CD4-positive, CD25-positive, alpha-beta regulatory T cell (primary cell): ENCODE measurements at regions not wholly inside any gene's neighbourhood (a gene's known extent, or its start where the extent isn't known, plus 50 kb on each side); places are given as distances from the start of the nearest gene placed in this dataset.

Experiments
- ATAC-seq, 2 donors: fragments of 150-1000 bp; cut with Tn5 transposase; one replicate each; pipeline ENCODE4 v1.10.0; 2021; ENCODE audit warnings: low read depth in 2 of 2, moderate number of reproducible peaks in 2 of 2, moderate library complexity in 1 of 2
- DNase-seq, 3 donors: peaks; one replicate each; pipeline versions ENCODE4 v3.0.0 to v3.0.0-alpha.2; 2012 to 2022; ENCODE audit warnings: mixed read lengths in 1 of 3
- H3K27ac ChIP-seq: one replicate; pipeline ENCODE4 v1.7.0; 2013; ENCODE audit warnings: mild to moderate bottlenecking, low read length; ENCODE audit not compliant: insufficient read depth, poor library complexity, severe bottlenecking
- H3K27me3 ChIP-seq: one replicate; pipeline ENCODE4 v1.7.0; 2013; ENCODE audit warnings: low read length; ENCODE audit not compliant: control insufficient read depth, insufficient read depth
- H3K36me3 ChIP-seq: one replicate; pipeline ENCODE4 v1.7.0; 2013; ENCODE audit warnings: mild to moderate bottlenecking, low read length, moderate library complexity; ENCODE audit not compliant: control insufficient read depth, insufficient read depth
- H3K4me1 ChIP-seq: 2 replicates; pipeline ENCODE4 v1.7.0; 2013; ENCODE audit warnings: mild to moderate bottlenecking, low read length; ENCODE audit not compliant: insufficient read depth, control insufficient read depth, poor library complexity, severe bottlenecking
- H3K4me3 ChIP-seq: one replicate; pipeline ENCODE4 v1.7.0; 2013; ENCODE audit warnings: low read depth, mild to moderate bottlenecking, low read length, moderate library complexity
- H3K9me3 ChIP-seq, 2 experiments: 1 replicate in 1 of 2; 2 replicates in 1 of 2; pipeline ENCODE4 v1.7.0; 2013; ENCODE audit warnings: low read length in 2 of 2, mild to moderate bottlenecking in 1 of 2, moderate library complexity in 1 of 2; ENCODE audit not compliant: control insufficient read depth in 2 of 2
- H3K27ac Mint-ChIP-seq, 3 donors: one replicate each; pipeline ENCODE4 v1.8.0; 2020 to 2022; ENCODE audit warnings: mild to moderate bottlenecking in 3 of 3, mixed read lengths in 3 of 3, moderate library complexity in 2 of 3
- H3K27me3 Mint-ChIP-seq: one replicate; pipeline ENCODE4 v1.8.0; 2022; ENCODE audit warnings: mild to moderate bottlenecking, mixed read lengths
- H3K36me3 Mint-ChIP-seq: one replicate; pipeline ENCODE4 v1.8.0; 2020; ENCODE audit warnings: mixed read lengths
- H3K4me1 Mint-ChIP-seq, 4 donors: one replicate each; pipeline ENCODE4 v1.8.0; 2020 to 2022; ENCODE audit warnings: mixed read lengths in 4 of 4, mild to moderate bottlenecking in 1 of 4
- H3K4me3 Mint-ChIP-seq, 4 donors: one replicate each; pipeline ENCODE4 v1.8.0; 2020 to 2022; ENCODE audit warnings: mild to moderate bottlenecking in 4 of 4, mixed read lengths in 4 of 4, moderate library complexity in 3 of 4
- H3K9me3 Mint-ChIP-seq, 7 donors: one replicate each; pipeline ENCODE4 v1.8.0; 2020 to 2022; ENCODE audit warnings: mixed read lengths in 7 of 7, mild to moderate bottlenecking in 3 of 7, moderate library complexity in 2 of 7

GRCh38 chr13:60797112-60797511 lies 400.1 kb downstream of the TDRD3 start:
- H3K36me3 ChIP-seq = no peaks in the 10 kb centered on the region
- no peak for ATAC-seq
- no peak for DNase-seq
- H3K27me3 Mint-ChIP-seq = no peaks in the 10 kb centered on the region
- no peak overlapping the region for H3K4me3 Mint-ChIP-seq
- no peaks in the 10 kb centered on the region for H3K27me3 ChIP-seq
- H3K4me3 ChIP-seq = no peak overlapping the region
- H3K4me1 ChIP-seq = no peaks in the 10 kb centered on the region
- no peak overlapping the region for H3K27ac Mint-ChIP-seq
- H3K9me3 Mint-ChIP-seq = peaks cover 0 to 4% (median 0%) of the 10 kb centered on the region in 7 donors
- no peak overlapping the region for H3K27ac ChIP-seq
- H3K9me3 ChIP-seq = no peaks in the 10 kb centered on the region
- no peaks in the 10 kb centered on the region for H3K36me3 Mint-ChIP-seq
- no peaks in the 10 kb centered on the region for H3K4me1 Mint-ChIP-seq

- peaks cover 0 to 5% (median 0%) of the 10 kb centered on the region in 7 donors for H3K9me3 Mint-ChIP-seq
- H3K36me3 Mint-ChIP-seq = no peaks in the 10 kb centered on the region
- Histone ChIP-seq H3K27me3 (no peaks in the 10 kb centered on the region), H3K4me1 (no peaks in the 10 kb centered on the region), H3K36me3 (no peaks in the 10 kb centered on the region), H3K9me3 (no peaks in the 10 kb centered on the region), H3K4me3 (no peak overlapping the region), H3K27ac (no peak overlapping the region)
- H3K27ac Mint-ChIP-seq = no peak overlapping the region
- no peak overlapping the region for H3K4me3 Mint-ChIP-seq
- ATAC-seq (no peak), DNase-seq (no peak)
- H3K27me3 Mint-ChIP-seq = no peaks in the 10 kb centered on the region
- H3K4me1 Mint-ChIP-seq = no peaks in the 10 kb centered on the region
Observed at GRCh38 chr13:60794751-60795150, 397.7 kb downstream of the TDRD3 start.

- Histone ChIP-seq H3K4me1 (no peaks in the 10 kb centered on the region), H3K27me3 (no peaks in the 10 kb centered on the region), H3K36me3 (no peaks in the 10 kb centered on the region), H3K4me3 (no peak overlapping the region), H3K27ac (no peak overlapping the region), H3K9me3 (no peaks in the 10 kb centered on the region)
- ATAC-seq = no peak
- Mint-ChIP-seq H3K4me1 (no peaks in the 10 kb centered on the region), H3K27me3 (no peaks in the 10 kb centered on the region), H3K9me3 (peaks cover 0 to 5% (median 0%) of the 10 kb centered on the region in 7 donors), H3K27ac (no peak overlapping the region), H3K36me3 (no peaks in the 10 kb centered on the region), H3K4me3 (no peak overlapping the region)
- no peak for DNase-seq
Observed at GRCh38 chr13:60790620-60791019, 393.6 kb downstream of the TDRD3 start.

DNA sequence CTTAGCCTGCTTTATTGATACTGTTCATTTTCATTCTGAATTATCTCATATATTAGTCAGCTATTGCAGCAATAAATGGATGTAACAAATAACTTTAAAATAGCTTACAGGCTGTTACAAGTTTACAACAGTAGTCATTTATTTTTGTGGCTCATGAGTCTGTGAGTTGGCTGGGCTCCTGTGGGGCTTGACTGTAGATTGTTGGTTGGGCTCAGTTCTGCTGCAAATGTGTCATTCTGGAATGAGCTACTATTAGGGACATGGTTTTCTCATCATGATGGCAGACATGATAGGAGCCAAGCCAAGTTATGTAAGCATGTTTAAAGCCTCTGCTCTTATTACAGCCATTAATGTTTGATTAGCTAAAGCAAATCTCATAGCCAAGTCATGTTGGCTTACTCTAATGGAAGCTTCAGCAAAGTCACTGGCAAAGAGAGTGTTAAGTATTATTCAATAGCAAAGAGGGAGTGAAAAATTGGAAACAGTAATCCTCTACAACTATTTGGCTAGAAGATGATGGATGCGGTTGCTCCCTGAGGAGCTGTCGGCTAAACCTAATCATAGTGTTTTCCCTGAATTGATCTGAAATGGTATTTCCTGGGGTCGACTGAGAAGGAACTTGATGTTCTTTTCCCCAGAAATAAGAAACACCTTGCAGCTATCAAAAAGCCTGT lies 391.3 kb downstream of the TDRD3 start:
- H3K4me3 ChIP-seq = no peak overlapping the region
- Mint-ChIP-seq H3K27me3 (no peaks in the 10 kb centered on the region), H3K4me3 (no peak overlapping the region), H3K36me3 (no peaks in the 10 kb centered on the region), H3K9me3 (peaks cover 0 to 5% (median 0%) of the 10 kb centered on the region in 7 donors), H3K27ac (no peak overlapping the region), H3K4me1 (no peaks in the 10 kb centered on the region)
- ATAC-seq (no peak), DNase-seq (no peak)
- no peaks in the 10 kb centered on the region for H3K4me1 ChIP-seq
- H3K36me3 ChIP-seq = no peaks in the 10 kb centered on the region
- no peaks in the 10 kb centered on the region for H3K27me3 ChIP-seq
- no peaks in the 10 kb centered on the region for H3K9me3 ChIP-seq
- no peak overlapping the region for H3K27ac ChIP-seq

- Mint-ChIP-seq H3K9me3 (peaks cover 0 to 5% (median 0%) of the 10 kb centered on the region in 7 donors), H3K4me3 (no peak overlapping the region), H3K27ac (no peak overlapping the region), H3K4me1 (no peaks in the 10 kb centered on the region), H3K27me3 (no peaks in the 10 kb centered on the region), H3K36me3 (no peaks in the 10 kb centered on the region)
- ATAC-seq = no peak
- H3K9me3 ChIP-seq = no peaks in the 10 kb centered on the region
- no peak overlapping the region for H3K4me3 ChIP-seq
- no peak for DNase-seq
- H3K4me1 ChIP-seq = no peaks in the 10 kb centered on the region
- H3K27ac ChIP-seq = no peak overlapping the region
- no peaks in the 10 kb centered on the region for H3K27me3 ChIP-seq
- H3K36me3 ChIP-seq = no peaks in the 10 kb centered on the region
Observed at GRCh38 chr13:60787083-60787482, 390.1 kb downstream of the TDRD3 start.

GRCh38 chr13:60772726-60773125 lies 375.7 kb downstream of the TDRD3 start:
- no peak overlapping the region for H3K27ac ChIP-seq
- no peak for DNase-seq

GRCh38 chr13:60765700-60766411 lies 368.8 kb downstream of the TDRD3 start:
- ATAC-seq (no peak), DNase-seq (no peak)
- Histone ChIP-seq H3K4me3 (no peak overlapping the region), H3K27ac (no peak overlapping the region), H3K4me1 (no peaks in the 10 kb centered on the region), H3K36me3 (no peaks in the 10 kb centered on the region), H3K9me3 (no peaks in the 10 kb centered on the region), H3K27me3 (no peaks in the 10 kb centered on the region)
- peaks cover 2 to 20% (median 10%) of the 10 kb centered on the region in 7 donors for H3K9me3 Mint-ChIP-seq
- H3K36me3 Mint-ChIP-seq = no peaks in the 10 kb centered on the region
- no peak overlapping the region for H3K27ac Mint-ChIP-seq
- H3K4me1 Mint-ChIP-seq = no peaks in the 10 kb centered on the region
- no peaks in the 10 kb centered on the region for H3K27me3 Mint-ChIP-seq
- H3K4me3 Mint-ChIP-seq = no peak overlapping the region

More at GRCh38 chr13:60772726-60773125, 375.7 kb downstream of the TDRD3 start:
- no peaks in the 10 kb centered on the region for H3K36me3 ChIP-seq
- ATAC-seq = no peak
- Mint-ChIP-seq H3K27ac (no peak overlapping the region), H3K36me3 (no peaks in the 10 kb centered on the region), H3K27me3 (no peaks in the 10 kb centered on the region), H3K9me3 (peaks cover 4 to 12% (median 5%) of the 10 kb centered on the region in 7 donors), H3K4me1 (no peaks in the 10 kb centered on the region), H3K4me3 (no peak overlapping the region)
- no peaks in the 10 kb centered on the region for H3K27me3 ChIP-seq
- H3K4me1 ChIP-seq = no peaks in the 10 kb centered on the region
- H3K9me3 ChIP-seq = no peaks in the 10 kb centered on the region
- H3K4me3 ChIP-seq = no peak overlapping the region

GRCh38 chr13:60759499-60759898 lies 362.5 kb downstream of the TDRD3 start:
- Histone ChIP-seq H3K4me3 (no peak overlapping the region), H3K36me3 (no peaks in the 10 kb centered on the region), H3K27me3 (no peaks in the 10 kb centered on the region), H3K9me3 (no peaks in the 10 kb centered on the region), H3K27ac (no peak overlapping the region), H3K4me1 (no peaks in the 10 kb centered on the region)
- Mint-ChIP-seq H3K27ac (no peak overlapping the region), H3K36me3 (no peaks in the 10 kb centered on the region), H3K4me1 (no peaks in the 10 kb centered on the region), H3K27me3 (no peaks in the 10 kb centered on the region), H3K4me3 (no peak overlapping the region), H3K9me3 (peaks cover 0 to 16% (median 3%) of the 10 kb centered on the region in 7 donors)
- no peak for ATAC-seq
- DNase-seq = no peak
